H1 (cell line): ENCODE measurements at regions not wholly inside any gene's neighbourhood (a gene's known extent, or its start where the extent isn't known, plus 50 kb on each side); places are given as distances from the start of the nearest gene placed in this dataset.

Experiments used
- BCL11A ChIP-seq, 2 experiments: IDR thresholded peaks; one replicate each; pipeline ENCODE4 v1.6.1; 2011; ENCODE audit warnings: low read depth in 2 of 2, low read length in 2 of 2, mild to moderate bottlenecking in 2 of 2
- GABPA ChIP-seq: IDR thresholded peaks from 2 replicates; pipeline ENCODE4 v1.6.1; 2011; ENCODE audit warnings: mild to moderate bottlenecking, low read length, moderate library complexity, borderline replicate concordance; ENCODE audit not compliant: insufficient read depth
- GTF2F1 ChIP-seq: IDR thresholded peaks from 2 replicates; pipeline ENCODE4 v1.6.1; 2012; ENCODE audit warnings: low read depth, low read length, improper control_type of control experiment, borderline replicate concordance
- HDAC6 ChIP-seq: IDR thresholded peaks from one replicate; pipeline ENCODE4 v1.7.1; 2012; ENCODE audit warnings: low read depth, mild to moderate bottlenecking, inconsistent platforms, low read length, moderate library complexity
- RAD21 ChIP-seq, 2 experiments: IDR thresholded peaks in 1 of 2; conservative IDR thresholded peaks in 1 of 2; 2 replicates each; pipeline ENCODE4 v1.6.1; 2011; ENCODE audit warnings: low read depth in 2 of 2, low read length in 2 of 2, improper control_type of control experiment in 1 of 2, inconsistent platforms in 1 of 2, mild to moderate bottlenecking in 1 of 2, moderate library complexity in 1 of 2
- TCF12 ChIP-seq: IDR thresholded peaks from 2 replicates; pipeline ENCODE4 v1.6.1; 2011; ENCODE audit warnings: low read depth, mild to moderate bottlenecking, low read length
- TEAD4 ChIP-seq: IDR thresholded peaks from 2 replicates; pipeline ENCODE4 v1.6.1; 2012; ENCODE audit warnings: low read depth, low read length, inconsistent platforms, mixed read lengths
- ZNF274 ChIP-seq: IDR thresholded peaks from 2 replicates; pipeline ENCODE4 v1.7.0; 2012; ENCODE audit warnings: low read length, borderline replicate concordance; ENCODE audit errors: extremely low read depth
- TF ChIP-seq, protein P1 (sequence below), 3 experiments: IDR thresholded peaks; 1 replicate in 2 of 3; 2 replicates in 1 of 3; pipeline versions ENCODE4 v1.5.1 to v1.6.1; 2011; ENCODE audit warnings: low read length in 3 of 3, mild to moderate bottlenecking in 3 of 3, inconsistent platforms in 2 of 3, low read depth in 1 of 3, moderate library complexity in 1 of 3; ENCODE audit not compliant: insufficient read depth in 1 of 3; ENCODE audit errors: control extremely low read depth in 1 of 3

- no peak for TF ChIP-seq TCF12
- no peak for TF ChIP-seq RAD21 (IDR thresholded peaks at IDR 0.05 in 1 of 2, conservative IDR thresholded peaks at IDR 0.05 in 1 of 2; ENCODE audit: low read depth in 2 of 2, low read length in 2 of 2)
- TF ChIP-seq, protein P1, sequence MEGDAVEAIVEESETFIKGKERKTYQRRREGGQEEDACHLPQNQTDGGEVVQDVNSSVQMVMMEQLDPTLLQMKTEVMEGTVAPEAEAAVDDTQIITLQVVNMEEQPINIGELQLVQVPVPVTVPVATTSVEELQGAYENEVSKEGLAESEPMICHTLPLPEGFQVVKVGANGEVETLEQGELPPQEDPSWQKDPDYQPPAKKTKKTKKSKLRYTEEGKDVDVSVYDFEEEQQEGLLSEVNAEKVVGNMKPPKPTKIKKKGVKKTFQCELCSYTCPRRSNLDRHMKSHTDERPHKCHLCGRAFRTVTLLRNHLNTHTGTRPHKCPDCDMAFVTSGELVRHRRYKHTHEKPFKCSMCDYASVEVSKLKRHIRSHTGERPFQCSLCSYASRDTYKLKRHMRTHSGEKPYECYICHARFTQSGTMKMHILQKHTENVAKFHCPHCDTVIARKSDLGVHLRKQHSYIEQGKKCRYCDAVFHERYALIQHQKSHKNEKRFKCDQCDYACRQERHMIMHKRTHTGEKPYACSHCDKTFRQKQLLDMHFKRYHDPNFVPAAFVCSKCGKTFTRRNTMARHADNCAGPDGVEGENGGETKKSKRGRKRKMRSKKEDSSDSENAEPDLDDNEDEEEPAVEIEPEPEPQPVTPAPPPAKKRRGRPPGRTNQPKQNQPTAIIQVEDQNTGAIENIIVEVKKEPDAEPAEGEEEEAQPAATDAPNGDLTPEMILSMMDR (IDR thresholded peaks at IDR 0.05; ENCODE audit: control extremely low read depth in 1 of 3, insufficient read depth in 1 of 3, low read depth in 1 of 3, low read length in 3 of 3) = no peak
- TF ChIP-seq GTF2F1 = no peak
- TF ChIP-seq GABPA = no peak
- no peak for TF ChIP-seq BCL11A (IDR thresholded peaks at IDR 0.05; ENCODE audit: low read depth in 2 of 2, low read length in 2 of 2)
- TF ChIP-seq ZNF274 = no peak
- TF ChIP-seq TEAD4 = no peak
- TF ChIP-seq HDAC6 = no peak
Observed at GRCh38 chr20:7695051-7695495, 245.2 kb downstream of the HAO1 start.
